VCaP (cell line): ENCODE measurements at regions not wholly inside any gene's neighbourhood (a gene's known extent, or its start where the extent isn't known, plus 50 kb on each side); places are given as distances from the start of the nearest gene placed in this dataset.
A peak's percentile ranks its signal among the peaks of the same experiment; 100 is the strongest.

Experiments used
- H3K27ac ChIP-seq: fragments of 450-650 bp; 2 replicates; pipeline ENCODE4 v1.5.1; 2017
- CTCF ChIP-seq: fragments of 450-650 bp; conservative IDR thresholded peaks from 2 replicates; pipeline ENCODE4 v1.5.1; 2017; ENCODE audit warnings: mild to moderate bottlenecking, moderate library complexity

GRCh38 chr4:23667659-23668058 is 222.2 kb downstream of the PPARGC1A start:
- TF ChIP-seq CTCF = no peak
- no peak overlapping the region for H3K27ac ChIP-seq

GRCh38 chr4:23660865-23661264 is 229.0 kb downstream of the PPARGC1A start:
- 0 out of 2 replicates have a peak, but pooled peaks have one; percentile 7 for TF ChIP-seq CTCF
- H3K27ac ChIP-seq = no peak overlapping the region

DNA sequence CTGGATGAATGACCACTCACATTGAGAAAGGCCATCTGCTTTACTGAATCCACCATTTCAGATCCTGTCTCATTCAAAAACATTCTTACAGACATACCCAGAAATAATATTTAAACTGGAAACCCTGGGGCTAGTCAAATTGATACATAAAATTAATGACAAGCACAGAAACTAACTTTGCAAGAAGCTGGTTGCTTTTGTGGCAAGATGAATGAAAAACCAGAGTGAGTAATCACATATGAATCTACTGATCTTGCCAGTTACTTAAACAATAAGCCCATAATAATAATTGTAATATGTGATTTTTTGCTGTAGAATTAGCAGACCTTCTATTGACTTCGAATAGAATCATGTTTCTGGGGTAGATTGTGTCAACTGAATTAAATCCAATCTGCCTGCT is 235.1 kb downstream of the PPARGC1A start:
- H3K27ac ChIP-seq = no peak overlapping the region
- TF ChIP-seq CTCF = no peak

DNA sequence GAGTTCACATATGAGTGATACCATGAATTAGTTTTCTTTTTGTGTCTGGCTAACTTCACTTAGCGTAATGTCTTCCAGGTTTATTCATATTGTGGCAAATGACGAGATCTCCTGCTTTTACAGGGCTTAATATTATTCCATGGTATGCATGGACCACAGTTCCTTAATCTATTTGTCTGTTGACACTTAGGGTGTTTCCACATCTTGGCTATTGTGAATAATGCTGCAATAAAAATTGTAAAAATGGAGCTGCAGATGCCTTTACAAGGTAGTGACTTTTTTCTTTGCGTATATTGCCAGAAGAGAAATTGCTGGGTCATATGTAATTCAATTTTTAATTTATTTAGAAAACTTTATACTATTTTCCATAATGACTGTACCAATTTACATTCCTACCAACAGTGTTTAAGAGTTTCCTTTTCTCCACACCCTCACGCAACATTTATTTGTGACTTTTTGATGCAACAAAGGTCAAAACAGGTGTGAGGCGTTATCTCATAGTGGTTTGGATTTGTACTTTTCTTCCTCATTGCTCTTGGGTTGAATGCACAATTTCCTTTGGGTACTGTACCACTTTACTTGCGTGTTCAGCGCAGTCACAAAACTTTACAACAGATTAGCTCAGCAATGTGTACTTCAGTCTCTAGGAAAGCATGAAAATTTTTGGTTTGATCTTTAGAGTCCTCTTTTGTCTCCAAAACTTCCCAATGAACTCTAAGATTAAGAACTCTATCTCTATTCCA is 240.8 kb downstream of the PPARGC1A start:
- H3K27ac ChIP-seq = no peak overlapping the region
- no peak for TF ChIP-seq CTCF

DNA sequence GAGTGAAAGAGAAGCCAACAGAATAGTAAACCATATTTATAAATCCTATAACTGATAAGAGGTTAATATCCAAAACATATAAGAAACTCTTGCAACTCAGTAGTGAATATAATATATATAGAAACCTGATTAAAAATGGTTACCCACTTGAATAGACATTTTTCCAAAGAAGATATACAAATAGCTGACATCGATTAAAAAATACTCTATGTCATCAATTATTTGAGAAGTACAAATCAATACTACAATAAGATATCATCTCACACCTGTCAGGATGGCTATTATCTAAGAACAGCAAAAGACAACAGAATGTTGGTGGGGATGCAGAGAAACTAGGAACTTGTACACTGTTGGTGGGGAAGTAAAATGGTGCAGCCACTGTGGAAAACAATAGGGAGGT is 254.4 kb downstream of the PPARGC1A start:
- no peak overlapping the region for H3K27ac ChIP-seq
- TF ChIP-seq CTCF = no peak

GRCh38 chr4:23631255-23631950 is 258.4 kb downstream of the PPARGC1A start:
- H3K27ac ChIP-seq = no peak overlapping the region
- TF ChIP-seq CTCF = no peak

- no peak overlapping the region for H3K27ac ChIP-seq
- no peak for TF ChIP-seq CTCF
Observed at GRCh38 chr4:23630110-23630509, 259.7 kb downstream of the PPARGC1A start.
